WTC11 (cell line): ENCODE measurements at regions not wholly inside any gene's neighbourhood (a gene's known extent, or its start where the extent isn't known, plus 50 kb on each side); places are given as distances from the start of the nearest gene placed in this dataset.

Source experiments
- ATAC-seq: fragments of 200-7000 bp; cut with Tn5 transposase; 2 replicates; pipeline ENCODE4 v1.10.0; 2021; ENCODE audit warnings: mild to moderate bottlenecking, moderate library complexity
- CTCF ChIA-PET: fragments of 300-600 bp; sonication (Branson Sonifier 250); formaldehyde crosslinking; loops from one replicate; lab custom pipeline; 2021; ENCODE audit warnings: antibody characterized with exemption; lab: Charles Lee
- POLR2A ChIA-PET: fragments of 350-600 bp; sonication (Branson Sonifier 250); formaldehyde crosslinking; loops from one replicate; lab custom pipeline; 2021; ENCODE audit warnings: antibody characterized with exemption; lab: Charles Lee
- DNase-seq: peaks from one replicate; pipeline ENCODE4 v3.0.0; 2021; ENCODE audit warnings: low spot score
- H3K27ac Mint-ChIP-seq: 2 replicates; pipeline ENCODE4 v1.8.0; 2021; ENCODE audit warnings: mixed read lengths
- H3K27me3 Mint-ChIP-seq: 2 replicates; pipeline ENCODE4 v1.8.0; 2021; ENCODE audit warnings: low read depth, mild to moderate bottlenecking, moderate library complexity, mixed read lengths
- H3K36me3 Mint-ChIP-seq: 2 replicates; pipeline ENCODE4 v1.8.0; 2021; ENCODE audit warnings: mixed read lengths
- H3K4me1 Mint-ChIP-seq: 2 replicates; pipeline ENCODE4 v1.8.0; 2022; ENCODE audit warnings: mixed read lengths
- H3K4me3 Mint-ChIP-seq: 2 replicates; pipeline ENCODE4 v1.8.0; 2021; ENCODE audit warnings: mild to moderate bottlenecking, moderate library complexity, mixed read lengths
- H3K9me3 Mint-ChIP-seq: 2 replicates; pipeline ENCODE4 v1.8.0; 2021; ENCODE audit warnings: mixed read lengths
- CREB1 ChIP-seq: sonication (generic); formaldehyde crosslinking; IDR thresholded peaks from 2 replicates; pipeline ENCODE4 v1.8.0; 2023; ENCODE audit warnings: mild to moderate bottlenecking, missing genetic modification reagents
- ETV6 ChIP-seq: sonication (generic); formaldehyde crosslinking; IDR thresholded peaks from 2 replicates; pipeline ENCODE4 v1.8.1; 2022; ENCODE audit warnings: mild to moderate bottlenecking, missing genetic modification reagents
- FOXJ3 ChIP-seq: sonication (generic); formaldehyde crosslinking; IDR thresholded peaks from 2 replicates; pipeline ENCODE4 v1.9.0; 2021; ENCODE audit warnings: missing genetic modification reagents, mild to moderate bottlenecking, borderline replicate concordance
- GABPB1 ChIP-seq: sonication (generic); formaldehyde crosslinking; IDR thresholded peaks from 2 replicates; pipeline ENCODE4 v1.8.1; 2023; ENCODE audit warnings: mild to moderate bottlenecking, missing genetic modification reagents
- JAZF1 ChIP-seq: fragments of 250-450 bp; sonication (Bioruptor Pico); IDR thresholded peaks from 2 replicates; pipeline ENCODE4 v1.9.0; 2021; ENCODE audit warnings: moderate library complexity, mild to moderate bottlenecking, inconsistent platforms
- JUN ChIP-seq: sonication (generic); formaldehyde crosslinking; IDR thresholded peaks from 2 replicates; pipeline ENCODE4 v1.8.0; 2023; ENCODE audit warnings: mild to moderate bottlenecking, missing genetic modification reagents
- MLX ChIP-seq: sonication (generic); formaldehyde crosslinking; IDR thresholded peaks from 2 replicates; pipeline ENCODE4 v1.8.1; 2023; ENCODE audit warnings: mild to moderate bottlenecking, missing genetic modification reagents, moderate library complexity
- NFATC4 ChIP-seq: fragments of 250-450 bp; sonication (Bioruptor Pico); IDR thresholded peaks from 2 replicates; pipeline ENCODE4 v1.9.0; 2021; ENCODE audit warnings: mild to moderate bottlenecking
- NR1H2 ChIP-seq: sonication (generic); formaldehyde crosslinking; IDR thresholded peaks from 2 replicates; pipeline ENCODE4 v1.9.0; 2021; ENCODE audit warnings: mild to moderate bottlenecking, moderate library complexity, missing genetic modification reagents
- PRDM15 ChIP-seq: sonication (generic); formaldehyde crosslinking; IDR thresholded peaks from 2 replicates; pipeline ENCODE4 v1.8.0; 2022; ENCODE audit warnings: missing genetic modification reagents
- USF1 ChIP-seq: sonication (generic); formaldehyde crosslinking; IDR thresholded peaks from 2 replicates; pipeline ENCODE4 v1.8.0; 2022; ENCODE audit warnings: mild to moderate bottlenecking, missing genetic modification reagents
- ZNF219 ChIP-seq: sonication (generic); formaldehyde crosslinking; IDR thresholded peaks from 2 replicates; pipeline ENCODE4 v1.8.0; 2023; ENCODE audit warnings: missing genetic modification reagents, mild to moderate bottlenecking, borderline replicate concordance
- ZNF263 ChIP-seq: sonication (generic); formaldehyde crosslinking; IDR thresholded peaks from 2 replicates; pipeline ENCODE4 v1.8.1; 2022; ENCODE audit warnings: low read depth, mild to moderate bottlenecking, moderate library complexity, missing genetic modification reagents
- ZNF423 ChIP-seq: fragments of 250-450 bp; sonication (Bioruptor Pico); IDR thresholded peaks from 2 replicates; pipeline ENCODE4 v2.1.2; 2022; ENCODE audit warnings: mild to moderate bottlenecking, moderate library complexity
- TF ChIP-seq, protein P1 (sequence below): sonication (generic); formaldehyde crosslinking; IDR thresholded peaks from 2 replicates; pipeline ENCODE4 v1.8.1; 2022; ENCODE audit warnings: low read depth, missing genetic modification reagents, borderline replicate concordance
- TF ChIP-seq, protein P2 (sequence below): sonication (generic); formaldehyde crosslinking; IDR thresholded peaks from 2 replicates; pipeline ENCODE4 v1.8.0; 2023; ENCODE audit warnings: missing genetic modification reagents
- TF ChIP-seq, protein P3 (sequence below): sonication (generic); formaldehyde crosslinking; IDR thresholded peaks from 2 replicates; pipeline ENCODE4 v1.8.0; 2022; ENCODE audit warnings: mild to moderate bottlenecking, missing genetic modification reagents

GRCh38 chr3:31300456-31301443, 232.0 kb upstream of the STT3B start (continued):
- no peak for TF ChIP-seq ETV6 (CRISPR knock-in tag)
- TF ChIP-seq FOXJ3 (CRISPR knock-in tag): no peak
- TF ChIP-seq, protein P1, sequence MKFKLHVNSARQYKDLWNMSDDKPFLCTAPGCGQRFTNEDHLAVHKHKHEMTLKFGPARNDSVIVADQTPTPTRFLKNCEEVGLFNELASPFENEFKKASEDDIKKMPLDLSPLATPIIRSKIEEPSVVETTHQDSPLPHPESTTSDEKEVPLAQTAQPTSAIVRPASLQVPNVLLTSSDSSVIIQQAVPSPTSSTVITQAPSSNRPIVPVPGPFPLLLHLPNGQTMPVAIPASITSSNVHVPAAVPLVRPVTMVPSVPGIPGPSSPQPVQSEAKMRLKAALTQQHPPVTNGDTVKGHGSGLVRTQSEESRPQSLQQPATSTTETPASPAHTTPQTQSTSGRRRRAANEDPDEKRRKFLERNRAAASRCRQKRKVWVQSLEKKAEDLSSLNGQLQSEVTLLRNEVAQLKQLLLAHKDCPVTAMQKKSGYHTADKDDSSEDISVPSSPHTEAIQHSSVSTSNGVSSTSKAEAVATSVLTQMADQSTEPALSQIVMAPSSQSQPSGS (CRISPR knock-in tag): no peak

GRCh38 chr3:31302343-31302742, 230.4 kb upstream of the STT3B start:
- ChIA-PET CTCF (no interaction called here), POLR2A (no interaction called here)
- H3K4me3 Mint-ChIP-seq: no peak overlapping the region
- no peak for DNase-seq
- peaks cover 3% of the 10 kb centered on the region for H3K36me3 Mint-ChIP-seq
- H3K27ac Mint-ChIP-seq: no peak overlapping the region
- H3K4me1 Mint-ChIP-seq: peaks cover 2% of the 10 kb centered on the region; the same call in 1 of the 2 replicates
- no peak for ATAC-seq
- no peak for TF ChIP-seq MLX
- no peak for TF ChIP-seq USF1 (CRISPR knock-in tag)
- TF ChIP-seq JUN (CRISPR knock-in tag): no peak
- no peak for TF ChIP-seq GABPB1
- TF ChIP-seq ZNF263 (CRISPR knock-in tag): no peak
- no peak for TF ChIP-seq CREB1
- no peak for TF ChIP-seq JAZF1 (CRISPR knock-in tag)
- TF ChIP-seq, protein P2, sequence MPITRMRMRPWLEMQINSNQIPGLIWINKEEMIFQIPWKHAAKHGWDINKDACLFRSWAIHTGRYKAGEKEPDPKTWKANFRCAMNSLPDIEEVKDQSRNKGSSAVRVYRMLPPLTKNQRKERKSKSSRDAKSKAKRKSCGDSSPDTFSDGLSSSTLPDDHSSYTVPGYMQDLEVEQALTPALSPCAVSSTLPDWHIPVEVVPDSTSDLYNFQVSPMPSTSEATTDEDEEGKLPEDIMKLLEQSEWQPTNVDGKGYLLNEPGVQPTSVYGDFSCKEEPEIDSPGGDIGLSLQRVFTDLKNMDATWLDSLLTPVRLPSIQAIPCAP: no peak
- no peak for TF ChIP-seq ZNF219 (CRISPR knock-in tag)
- no peak for TF ChIP-seq ZNF423
- TF ChIP-seq PRDM15 (CRISPR knock-in tag): no peak
- TF ChIP-seq NFATC4: no peak
- no peak for TF ChIP-seq NR1H2 (CRISPR knock-in tag)
- TF ChIP-seq, protein P3, sequence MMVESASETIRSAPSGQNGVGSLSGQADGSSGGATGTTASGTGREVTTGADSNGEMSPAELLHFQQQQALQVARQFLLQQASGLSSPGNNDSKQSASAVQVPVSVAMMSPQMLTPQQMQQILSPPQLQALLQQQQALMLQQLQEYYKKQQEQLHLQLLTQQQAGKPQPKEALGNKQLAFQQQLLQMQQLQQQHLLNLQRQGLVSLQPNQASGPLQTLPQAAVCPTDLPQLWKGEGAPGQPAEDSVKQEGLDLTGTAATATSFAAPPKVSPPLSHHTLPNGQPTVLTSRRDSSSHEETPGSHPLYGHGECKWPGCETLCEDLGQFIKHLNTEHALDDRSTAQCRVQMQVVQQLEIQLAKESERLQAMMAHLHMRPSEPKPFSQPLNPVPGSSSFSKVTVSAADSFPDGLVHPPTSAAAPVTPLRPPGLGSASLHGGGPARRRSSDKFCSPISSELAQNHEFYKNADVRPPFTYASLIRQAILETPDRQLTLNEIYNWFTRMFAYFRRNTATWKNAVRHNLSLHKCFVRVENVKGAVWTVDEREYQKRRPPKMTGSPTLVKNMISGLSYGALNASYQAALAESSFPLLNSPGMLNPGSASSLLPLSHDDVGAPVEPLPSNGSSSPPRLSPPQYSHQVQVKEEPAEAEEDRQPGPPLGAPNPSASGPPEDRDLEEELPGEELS (CRISPR knock-in tag): no peak
- H3K9me3 Mint-ChIP-seq: peaks cover 19% of the 10 kb centered on the region
- H3K27me3 Mint-ChIP-seq: no peaks in the 10 kb centered on the region
